Adrenal gland (tissue), 9 donors: ENCODE measurements at regions not wholly inside any gene's neighbourhood (a gene's known extent, or its start where the extent isn't known, plus 50 kb on each side); places are given as distances from the start of the nearest gene placed in this dataset.

Source experiments
- DNase-seq, 7 donors: peaks; one replicate each; pipeline ENCODE4 v3.0.0-alpha.2; 2019 to 2020
- H3K27ac ChIP-seq, 5 donors: fragments of 200-600 bp; sonication (generic) in 4 of 5; 1 replicate in 3 of 5; 2 replicates in 2 of 5; pipeline versions ENCODE4 v1.5.1 to v1.8.0; 2016 to 2020; ENCODE audit warnings: mild to moderate bottlenecking in 1 of 5
- H3K27me3 ChIP-seq: fragments of 200-600 bp; 2 replicates; pipeline ENCODE4 v1.8.0; 2021
- H3K36me3 ChIP-seq, 2 donors: fragments of 200-600 bp; replicated peaks in 1 of 2; 1 replicate in 1 of 2; 2 replicates in 1 of 2; pipeline versions ENCODE4 v1.5.1 to v1.8.0; 2018 to 2022
- H3K4me1 ChIP-seq, 2 donors: fragments of 200-600 bp; replicated peaks in 1 of 2; 1 replicate in 1 of 2; 2 replicates in 1 of 2; pipeline versions ENCODE4 v1.5.1 to v1.8.0; 2018 to 2021
- H3K4me3 ChIP-seq, 4 donors: fragments of 200-600 bp; sonication (generic) in 3 of 4; one replicate each; pipeline ENCODE4 v1.5.1; 2016 to 2018
- H3K9me3 ChIP-seq, 3 donors: fragments of 200-600 bp; sonication (generic) in 1 of 3; replicated peaks in 1 of 3; 1 replicate in 2 of 3; 2 replicates in 1 of 3; pipeline versions ENCODE4 v1.5.1 to v1.8.0; 2016 to 2021
- POLR2A ChIP-seq, 2 donors: fragments of 450-650 bp; IDR thresholded peaks; one replicate each; pipeline ENCODE4 v1.6.1; 2017; ENCODE audit warnings: antibody characterized with exemption in 2 of 2, mild to moderate bottlenecking in 2 of 2, moderate library complexity in 1 of 2
- WGBS, 4 donors: extraction: QIAGEN DNeasy Blood & Tissue Kit in 2 of 4; methylation state at CpG; one replicate each; pipeline versions ENCODE4 v1.1.5 to v1.1.7; 2013 to 2017; 5-methylcytosine and 5-hydroxymethylcytosine counted together
- intact Hi-C, 2 donors: fragments of 100-400 bp; cut with DNase I; formaldehyde crosslinking; loops; one replicate each; pipeline versions ENCODE4 v1.14.1 to v1.15.0; 2022 to 2023
- TF ChIP-seq, protein P1 (sequence below), 6 experiments: fragments of 450-650 bp in 4 of 6; fragments of 200-600 bp in 2 of 6; sonication (generic) in 1 of 6; IDR thresholded peaks; 1 replicate in 5 of 6; 2 replicates in 1 of 6; pipeline versions ENCODE4 v1.5.1 to v1.8.0; 2016 to 2021; ENCODE audit warnings: antibody characterized with exemption in 6 of 6, mild to moderate bottlenecking in 2 of 6, moderate library complexity in 1 of 6
- donor health status: healthy with polysubstance abuse.
- donor health status: Bipolar disorder and iron deficiency.
- donor health status: DM: yes; HTN: yes; CAD: no.
- donor health status: DM: no; HTN: no; CAD: no.
- donor health status: DM: no; HTN: no; CAD: no.

- H3K36me3 ChIP-seq = no peaks in the 10 kb centered on the region
- peaks cover 9% of the 10 kb centered on the region for H3K27me3 ChIP-seq
- H3K27ac ChIP-seq = no peak overlapping the region
- no peaks in the 10 kb centered on the region for H3K9me3 ChIP-seq
- no peaks in the 10 kb centered on the region for H3K4me1 ChIP-seq
- DNase-seq = no peak
- intact Hi-C loops = loop anchor here in 1 of 2 donors (10.0 kb wide), 1 partner anchor 143 kb away; no protein-coding TSS in a partner anchor
- TF ChIP-seq POLR2A (IDR thresholded peaks at IDR 0.05) = no peak
- TF ChIP-seq, protein P1, sequence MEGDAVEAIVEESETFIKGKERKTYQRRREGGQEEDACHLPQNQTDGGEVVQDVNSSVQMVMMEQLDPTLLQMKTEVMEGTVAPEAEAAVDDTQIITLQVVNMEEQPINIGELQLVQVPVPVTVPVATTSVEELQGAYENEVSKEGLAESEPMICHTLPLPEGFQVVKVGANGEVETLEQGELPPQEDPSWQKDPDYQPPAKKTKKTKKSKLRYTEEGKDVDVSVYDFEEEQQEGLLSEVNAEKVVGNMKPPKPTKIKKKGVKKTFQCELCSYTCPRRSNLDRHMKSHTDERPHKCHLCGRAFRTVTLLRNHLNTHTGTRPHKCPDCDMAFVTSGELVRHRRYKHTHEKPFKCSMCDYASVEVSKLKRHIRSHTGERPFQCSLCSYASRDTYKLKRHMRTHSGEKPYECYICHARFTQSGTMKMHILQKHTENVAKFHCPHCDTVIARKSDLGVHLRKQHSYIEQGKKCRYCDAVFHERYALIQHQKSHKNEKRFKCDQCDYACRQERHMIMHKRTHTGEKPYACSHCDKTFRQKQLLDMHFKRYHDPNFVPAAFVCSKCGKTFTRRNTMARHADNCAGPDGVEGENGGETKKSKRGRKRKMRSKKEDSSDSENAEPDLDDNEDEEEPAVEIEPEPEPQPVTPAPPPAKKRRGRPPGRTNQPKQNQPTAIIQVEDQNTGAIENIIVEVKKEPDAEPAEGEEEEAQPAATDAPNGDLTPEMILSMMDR (IDR thresholded peaks at IDR 0.05) = no peak
- no peak overlapping the region for H3K4me3 ChIP-seq
- 80 to 93% (median 87%) methylated on average over 6 of the region's 6 CpGs for WGBS, 4 donors
Measured at GRCh38 chr9:93822229-93822628, 132.9 kb downstream of the BARX1 start.

DNA sequence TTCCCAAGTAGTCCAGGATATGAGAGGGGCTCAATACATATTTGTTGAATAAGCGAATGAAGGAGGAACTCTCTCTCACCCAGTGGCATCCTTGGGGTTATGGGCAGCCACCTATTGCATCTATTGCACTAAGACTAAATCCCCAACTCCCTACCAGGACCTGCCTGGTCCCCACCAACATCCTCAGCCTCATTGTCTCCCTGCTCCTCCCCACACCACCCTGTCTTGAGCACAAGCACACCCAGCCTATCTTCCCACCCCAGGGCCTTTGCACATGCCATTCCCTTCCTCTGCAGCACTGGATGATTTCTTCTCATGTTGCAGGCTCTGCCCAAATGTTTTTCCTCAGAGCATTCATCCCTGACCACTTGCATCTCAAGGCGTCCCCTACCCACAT lies 133.8 kb downstream of the BARX1 start:
- intact Hi-C loops = loop anchor here in 1 of 2 donors (10.0 kb wide), 1 partner anchor 143 kb away; no protein-coding TSS in a partner anchor
- Histone ChIP-seq H3K9me3 (no peaks in the 10 kb centered on the region), H3K36me3 (no peaks in the 10 kb centered on the region), H3K27ac (no peak overlapping the region), H3K27me3 (peaks cover 4% of the 10 kb centered on the region), H3K4me3 (no peak overlapping the region), H3K4me1 (no peaks in the 10 kb centered on the region)
- WGBS, 4 donors = 75 to 84% (median 81%) methylated on average over 2 of the region's 2 CpGs
- no peak for TF ChIP-seq POLR2A (IDR thresholded peaks at IDR 0.05)
- TF ChIP-seq, protein P1 (IDR thresholded peaks at IDR 0.05) = no peak
- no peak for DNase-seq

DNA sequence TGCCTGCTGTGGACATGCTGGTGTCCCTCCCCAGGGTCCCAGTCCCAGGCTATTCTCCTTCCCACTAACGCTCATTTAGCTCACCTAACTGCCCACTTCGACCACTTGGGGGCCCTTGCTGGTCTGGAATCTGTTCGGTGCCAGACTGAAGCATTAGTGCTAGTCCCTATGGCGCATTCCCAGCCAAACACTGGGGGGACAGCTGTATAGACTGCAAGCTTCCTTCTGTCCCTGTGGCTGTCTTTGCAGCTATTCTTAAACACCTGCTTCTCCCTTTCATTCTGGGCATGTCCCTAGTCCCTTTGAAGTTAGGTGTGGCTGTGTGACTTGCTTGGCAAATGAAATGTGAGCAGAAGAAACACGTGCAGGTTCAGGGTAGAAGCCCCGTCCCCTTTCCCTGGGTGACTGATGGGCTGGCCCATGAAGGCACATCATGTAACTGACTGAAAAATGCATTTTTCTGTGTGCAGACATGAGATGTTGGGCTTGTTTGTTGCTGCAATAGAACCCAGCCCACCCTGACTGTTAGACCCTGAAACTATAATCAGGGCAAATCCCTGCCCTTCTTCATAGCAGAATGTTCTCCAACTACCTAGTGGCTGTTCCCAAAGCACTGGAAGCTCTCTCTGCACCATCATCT lies 134.4 kb downstream of the BARX1 start:
- intact Hi-C loops = loop anchor here in 1 of 2 donors (10.0 kb wide), 1 partner anchor 144 kb away; no protein-coding TSS in a partner anchor
- peaks cover 1% of the 10 kb centered on the region for H3K27me3 ChIP-seq
- H3K9me3 ChIP-seq = no peaks in the 10 kb centered on the region
- H3K4me1 ChIP-seq = no peaks in the 10 kb centered on the region
- no peak for DNase-seq
- TF ChIP-seq, protein P1 (IDR thresholded peaks at IDR 0.05) = no peak
- no peak for TF ChIP-seq POLR2A (IDR thresholded peaks at IDR 0.05)
- H3K27ac ChIP-seq = no peak overlapping the region
- H3K4me3 ChIP-seq = no peak overlapping the region
- 51 to 60% (median 55%) methylated on average over 6 of the region's 6 CpGs for WGBS, 4 donors
- H3K36me3 ChIP-seq = no peaks in the 10 kb centered on the region

DNA sequence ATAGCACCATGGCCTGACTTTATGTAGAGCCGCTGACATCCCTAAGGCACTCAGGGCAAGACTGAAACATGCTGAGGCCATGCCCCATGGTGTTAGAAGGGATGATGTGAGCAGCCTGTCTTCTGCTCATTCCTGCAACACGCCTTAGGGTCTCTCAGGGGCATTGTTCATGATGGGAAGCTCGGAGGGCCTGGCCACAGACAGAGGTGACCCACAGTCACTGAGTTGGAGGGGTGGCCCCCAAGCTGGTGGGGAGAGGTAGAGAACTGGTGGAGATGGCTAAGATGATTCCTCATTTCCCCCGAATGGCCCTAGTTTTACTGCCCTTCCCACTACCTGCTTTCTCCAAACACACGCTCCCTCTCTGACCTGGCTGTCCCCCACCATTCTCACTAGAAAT lies 135.2 kb downstream of the BARX1 start:
- no peaks in the 10 kb centered on the region for H3K4me1 ChIP-seq
- no peaks in the 10 kb centered on the region for H3K9me3 ChIP-seq
- H3K27me3 ChIP-seq = no peaks in the 10 kb centered on the region
- TF ChIP-seq, protein P1 (IDR thresholded peaks at IDR 0.05) = no peak
- no peak for TF ChIP-seq POLR2A (IDR thresholded peaks at IDR 0.05)
- 77 to 86% (median 82%) methylated on average over 5 of the region's 5 CpGs for WGBS, 4 donors
- intact Hi-C loops = loop anchor here in 1 of 2 donors (10.0 kb wide), 1 partner anchor 145 kb away; no protein-coding TSS in a partner anchor
- no peak for DNase-seq
- no peak overlapping the region for H3K27ac ChIP-seq
- H3K4me3 ChIP-seq = no peak overlapping the region
- no peaks in the 10 kb centered on the region for H3K36me3 ChIP-seq
